Spleen (tissue), 7 donors: ENCODE measurements at regions not wholly inside any gene's neighbourhood (a gene's known extent, or its start where the extent isn't known, plus 50 kb on each side); places are given as distances from the start of the nearest gene placed in this dataset.

ENCODE experiments used
- CTCF ChIP-seq, 11 experiments: fragments of 200-600 bp in 7 of 11; fragments of 450-650 bp in 4 of 11; sonication (generic) in 4 of 11; IDR thresholded peaks in 8 of 11; conservative IDR thresholded peaks in 3 of 11; 1 replicate in 7 of 11; 2 replicates in 4 of 11; pipeline versions ENCODE4 v1.4.0 to v1.8.0; 2016 to 2021; ENCODE audit warnings: antibody characterized with exemption in 11 of 11, inconsistent platforms in 4 of 11, mild to moderate bottlenecking in 1 of 11
- POLR2A ChIP-seq, 3 donors: fragments of 450-650 bp; IDR thresholded peaks; one replicate each; pipeline ENCODE4 v1.5.1; 2017; ENCODE audit warnings: antibody characterized with exemption in 3 of 3, mild to moderate bottlenecking in 1 of 3
- POLR2AphosphoS5 ChIP-seq, 3 donors: sonication (generic); formaldehyde crosslinking; IDR thresholded peaks; one replicate each; pipeline ENCODE4 v1.5.1; 2017; ENCODE audit warnings: antibody characterized with exemption in 3 of 3
- donor health status: DM: no; HTN: no; CAD: no; lungs with moderate emphysema.
- donor health status: DM: no; HTN: no; CAD: no.
- donor health status: DM: no; HTN: no; CAD: no.

DNA sequence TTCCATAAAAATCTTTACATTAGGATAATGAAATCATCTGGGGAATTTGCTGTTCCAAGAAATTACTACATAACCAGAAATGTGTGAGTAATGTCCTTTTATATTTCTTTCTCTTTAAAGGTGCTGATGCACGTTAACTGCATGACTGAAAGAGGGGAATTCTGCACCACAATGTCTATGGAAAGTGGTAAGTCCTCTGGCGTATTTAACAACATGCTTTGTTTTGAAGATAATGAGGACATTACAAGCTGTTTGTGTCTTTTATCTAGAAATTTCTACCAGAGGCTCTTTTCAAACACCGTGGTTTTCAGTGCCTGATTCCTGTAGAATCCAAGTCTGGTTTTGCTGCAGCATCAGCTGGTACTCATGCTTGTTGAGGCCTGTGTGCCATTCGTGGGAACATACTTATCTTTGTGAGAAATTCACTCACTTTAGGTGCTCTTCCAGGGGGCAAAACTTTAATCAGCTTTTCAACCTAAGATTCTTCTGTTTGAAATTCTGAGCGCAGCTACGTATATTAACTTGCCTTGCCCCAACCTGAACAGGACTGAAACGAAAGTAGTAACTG lies 257.2 kb downstream of the PDHA2 start:
- TF ChIP-seq CTCF (IDR thresholded peaks at IDR 0.05 in 8 of 11, conservative IDR thresholded peaks at IDR 0.05 in 3 of 11) (no peak), POLR2A (IDR thresholded peaks at IDR 0.05) (no peak), POLR2AphosphoS5 (IDR thresholded peaks at IDR 0.05) (no peak)
